ENCODE measurements at regions not wholly inside any gene's neighbourhood (a gene's known extent, or its start where the extent isn't known, plus 50 kb on each side); places are given as distances from the start of the nearest gene placed in this dataset.

DNA sequence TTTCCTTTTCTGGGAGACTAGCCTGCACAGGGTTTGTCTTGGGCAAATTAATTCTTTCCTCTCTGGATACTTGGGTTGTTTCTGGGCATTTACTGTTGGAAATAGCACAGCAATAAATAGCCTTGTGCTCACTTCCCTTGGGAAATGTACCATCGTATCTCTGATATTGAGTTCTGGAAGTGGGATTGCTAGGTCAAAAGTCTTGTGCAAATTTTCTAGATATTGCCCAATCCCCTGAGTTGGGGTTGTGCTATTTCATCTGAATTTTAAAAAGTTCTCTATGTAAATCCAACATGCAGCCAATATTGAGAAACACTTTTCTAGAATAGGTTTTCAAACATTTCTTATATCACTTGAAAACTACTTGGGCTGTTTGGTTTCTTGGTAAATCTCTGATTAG is 64.0 kb upstream of the ELOVL5 start:
- no peak for DNase-seq

DNA sequence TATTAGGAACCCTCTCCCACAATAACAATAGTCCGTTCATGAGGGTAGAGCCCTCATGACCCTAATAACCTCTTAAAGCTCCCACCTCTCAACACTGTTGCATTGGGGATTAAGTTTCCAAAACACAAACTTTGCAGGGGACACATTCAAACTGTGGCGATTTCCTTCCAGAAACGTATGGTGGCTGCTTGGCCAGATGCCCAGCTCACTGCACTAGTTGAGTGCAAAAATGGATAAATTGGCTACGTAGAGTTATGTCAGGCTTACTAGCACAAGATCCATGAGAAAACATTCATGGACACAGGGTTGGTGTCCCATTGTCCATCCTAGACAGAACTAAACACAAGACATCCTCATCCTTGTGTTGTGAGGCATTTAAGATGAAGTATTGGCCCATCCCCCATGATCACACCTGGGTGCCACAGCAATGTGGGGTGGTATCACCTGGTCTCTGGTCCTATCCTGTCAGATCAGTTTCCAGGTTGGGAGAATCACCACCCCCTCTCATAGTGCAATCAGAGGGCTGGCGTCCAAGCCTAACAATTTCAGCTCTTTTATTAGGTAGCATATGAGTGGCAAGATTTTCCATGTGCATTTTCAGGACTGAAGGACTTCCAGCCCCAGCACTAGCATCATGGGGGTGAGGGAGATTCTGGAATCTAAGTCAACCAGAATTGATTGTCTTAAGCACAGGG is 63.4 kb upstream of the ELOVL5 start:
- no peak for DNase-seq

DNA sequence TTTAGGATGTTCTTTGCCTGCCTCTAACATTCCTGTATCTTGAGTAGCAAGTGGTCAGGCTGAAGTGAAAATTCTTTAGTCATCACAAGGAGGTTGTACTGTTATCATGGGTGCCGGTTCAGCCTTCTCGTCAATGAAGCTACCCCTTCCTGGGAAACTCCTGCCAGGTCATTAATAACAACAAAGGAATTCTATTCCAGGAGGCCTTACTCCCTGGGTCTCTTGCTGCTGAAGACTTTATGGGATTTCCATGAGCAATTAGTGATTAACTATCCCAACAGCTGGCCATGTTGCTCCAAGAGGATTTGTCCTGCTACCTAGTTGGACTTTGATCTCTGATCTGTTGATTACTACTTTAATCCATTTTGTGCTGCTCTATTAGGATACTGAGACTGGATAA is 62.7 kb upstream of the ELOVL5 start:
- no peak for DNase-seq

DNA sequence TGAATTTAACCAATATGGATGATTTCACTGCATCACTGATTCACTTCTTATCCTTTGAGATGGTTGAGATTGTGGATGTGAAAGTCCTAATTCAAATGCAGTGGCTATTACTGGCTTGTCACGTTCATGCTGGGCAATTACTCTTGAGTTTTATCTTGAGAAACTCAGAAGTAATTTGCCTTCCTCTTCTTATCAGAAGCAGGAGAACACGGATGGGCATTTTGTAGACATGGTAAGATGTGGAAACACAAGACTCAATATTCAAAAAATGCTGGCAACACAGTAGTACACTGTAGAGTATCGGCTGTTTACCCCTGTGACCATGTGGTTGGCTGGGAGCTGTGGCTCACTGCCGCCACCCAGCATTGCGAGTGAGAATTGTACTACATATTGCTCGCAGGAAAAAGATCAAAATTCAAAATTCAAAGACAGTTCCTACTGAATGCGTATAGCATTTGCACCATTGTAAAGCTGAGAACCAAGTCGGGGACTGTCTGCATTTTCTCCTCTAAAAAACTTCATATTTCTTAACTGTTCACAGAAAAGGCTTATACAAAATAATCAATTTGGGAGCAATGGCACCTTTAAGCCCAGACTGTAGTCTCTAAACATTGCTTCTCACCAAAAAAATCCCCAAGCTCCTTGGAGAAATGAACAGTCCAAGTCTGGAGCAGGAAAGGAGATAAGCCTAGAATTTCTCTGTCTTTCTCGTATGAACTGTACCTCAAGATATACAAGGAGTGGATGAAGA is 61.9 kb upstream of the ELOVL5 start:
- peak; percentile 8 for DNase-seq

DNA sequence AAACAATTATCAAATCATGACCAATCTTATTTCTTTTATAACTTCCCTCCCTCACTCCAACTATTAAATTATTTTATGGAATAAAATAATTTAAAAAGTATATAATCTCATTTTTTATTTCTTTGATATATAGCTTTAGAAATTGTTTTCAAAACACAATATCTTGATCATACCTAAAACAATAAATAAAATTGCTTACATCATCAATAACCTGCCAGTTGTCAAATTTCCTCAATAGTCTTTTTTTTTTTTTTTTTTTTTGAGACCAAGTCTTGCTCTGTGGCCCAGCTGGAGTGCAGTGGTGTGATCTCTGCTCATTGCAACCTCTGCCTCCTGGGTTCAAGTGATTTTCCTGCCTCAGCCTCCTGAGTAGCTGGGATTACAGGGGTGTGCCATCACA is 60.1 kb upstream of the ELOVL5 start:
- no peak for DNase-seq

DNA sequence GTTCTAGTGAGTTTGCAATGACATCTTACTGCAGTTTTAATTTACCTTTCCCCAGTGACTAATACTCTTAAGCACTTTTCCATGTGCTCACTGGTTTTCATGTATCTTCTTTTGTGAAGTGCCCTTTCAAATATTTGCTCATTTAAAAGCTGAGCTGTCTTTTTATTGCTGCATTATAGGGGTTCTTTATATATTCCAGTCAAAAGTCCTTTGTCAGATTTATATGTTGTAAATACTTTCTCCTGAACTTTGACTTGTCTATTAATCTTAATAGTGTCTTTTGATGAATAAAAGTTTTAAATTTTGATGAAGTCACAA is 50.2 kb upstream of the ELOVL5 start:
- no peak for DNase-seq

DNA sequence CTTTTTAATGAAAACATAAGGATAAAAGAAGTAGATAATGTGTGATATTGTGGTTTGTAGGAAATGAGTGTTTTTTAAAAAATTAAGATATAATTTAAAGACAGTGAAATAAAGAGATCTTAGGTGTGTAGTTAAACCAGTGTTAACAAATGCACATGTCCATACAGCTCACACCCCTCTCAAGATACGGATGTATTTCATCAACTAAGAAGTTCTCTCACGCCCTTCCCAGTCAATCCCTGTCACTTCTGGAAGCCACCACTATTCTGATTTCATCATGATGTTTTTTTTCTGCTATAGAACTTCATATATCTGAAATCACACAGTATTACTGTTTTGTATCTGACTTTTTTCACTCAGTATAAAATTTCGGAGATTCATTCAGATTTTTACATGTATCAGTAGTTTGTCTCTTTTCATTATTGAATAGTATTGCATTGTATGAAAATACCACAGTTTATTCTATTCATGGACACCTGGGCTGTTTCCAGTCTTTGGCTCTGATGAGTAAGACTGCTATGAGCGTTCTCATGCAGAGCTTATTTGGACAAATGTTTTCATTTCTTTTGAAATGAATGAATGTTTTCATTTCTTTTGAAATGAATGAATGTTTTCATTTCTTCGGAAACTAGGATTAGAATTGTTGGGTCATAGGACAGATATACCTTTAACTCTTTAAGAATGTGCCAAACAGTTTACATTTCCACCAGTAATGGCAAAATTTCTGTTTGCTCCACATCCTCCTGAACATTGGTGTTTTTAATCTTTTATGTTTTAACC is 49.7 kb upstream of the ELOVL5 start:
- DNase-seq: no peak

Measured in NCI-H1436 (cell line).